HEK293T (cell line): ENCODE measurements at regions not wholly inside any gene's neighbourhood (a gene's known extent, or its start where the extent isn't known, plus 50 kb on each side); places are given as distances from the start of the nearest gene placed in this dataset.

Experiments
- ARNT ChIP-seq: fragments of 450-650 bp; IDR thresholded peaks from 2 replicates; pipeline ENCODE4 v1.6.1; 2017; ENCODE audit warnings: mild to moderate bottlenecking
- CTBP1 ChIP-seq: fragments of 450-650 bp; IDR thresholded peaks from 2 replicates; pipeline ENCODE4 v1.6.1; 2016; ENCODE audit warnings: borderline replicate concordance
- FOXA1 ChIP-seq: fragments of 450-650 bp; IDR thresholded peaks from 2 replicates; pipeline ENCODE4 v1.6.1; 2016; ENCODE audit warnings: mild to moderate bottlenecking
- FOXK2 ChIP-seq: fragments of 450-650 bp; IDR thresholded peaks from 2 replicates; pipeline ENCODE4 v1.6.1; 2016; ENCODE audit warnings: mild to moderate bottlenecking
- FOXM1 ChIP-seq: fragments of 450-650 bp; IDR thresholded peaks from 2 replicates; pipeline ENCODE4 v1.6.1; 2017; ENCODE audit warnings: mild to moderate bottlenecking, borderline replicate concordance
- HDGF ChIP-seq: fragments of 450-650 bp; IDR thresholded peaks from 2 replicates; pipeline ENCODE4 v1.6.1; 2017; ENCODE audit warnings: antibody characterized with exemption, borderline replicate concordance
- L3MBTL2 ChIP-seq: fragments of 450-650 bp; conservative IDR thresholded peaks from 2 replicates; pipeline ENCODE4 v1.6.1; 2016; ENCODE audit warnings: mild to moderate bottlenecking
- LEF1 ChIP-seq: fragments of 450-650 bp; IDR thresholded peaks from 2 replicates; pipeline ENCODE4 v1.6.1; 2017; ENCODE audit warnings: mild to moderate bottlenecking, borderline replicate concordance
- NFRKB ChIP-seq: fragments of 450-650 bp; IDR thresholded peaks from 2 replicates; pipeline ENCODE4 v1.6.1; 2016; ENCODE audit warnings: mild to moderate bottlenecking, moderate library complexity
- PKNOX1 ChIP-seq: fragments of 450-650 bp; IDR thresholded peaks from 2 replicates; pipeline ENCODE4 v1.6.1; 2016
- SP1 ChIP-seq: fragments of 450-650 bp; IDR thresholded peaks from 2 replicates; pipeline ENCODE4 v1.6.1; 2017
- SUZ12 ChIP-seq: fragments of 450-650 bp; IDR thresholded peaks from 2 replicates; pipeline ENCODE4 v1.6.1; 2016; ENCODE audit warnings: mild to moderate bottlenecking
- TARDBP ChIP-seq: fragments of 450-650 bp; IDR thresholded peaks from 2 replicates; pipeline ENCODE4 v1.6.1; 2016
- ZNF384 ChIP-seq: fragments of 450-650 bp; IDR thresholded peaks from 2 replicates; pipeline ENCODE4 v1.6.1; 2016

DNA sequence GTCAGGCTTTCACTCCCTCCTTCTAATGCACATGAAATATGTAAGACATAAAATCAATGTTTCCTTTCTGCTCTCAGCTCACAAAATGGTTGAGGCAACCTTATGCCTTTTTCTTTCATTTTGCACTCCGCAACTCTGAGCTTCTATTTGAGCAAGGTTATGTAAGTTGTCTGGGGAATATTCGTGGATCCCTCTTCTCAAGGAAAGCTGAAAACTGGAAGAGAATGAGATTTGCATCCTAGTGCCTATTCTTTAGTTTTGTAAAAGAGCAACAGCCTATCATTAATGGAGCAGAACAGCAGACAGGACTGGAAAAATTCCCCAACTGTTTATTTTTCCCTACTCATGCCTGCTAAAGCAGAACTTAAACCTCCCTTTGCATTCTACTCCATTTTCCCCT lies 141.7 kb downstream of the FAM76B start:
- TF ChIP-seq ZNF384 (no peak), SP1 (no peak), ARNT (no peak), FOXM1 (no peak), HDGF (no peak), LEF1 (no peak), PKNOX1 (no peak), FOXA1 (no peak), L3MBTL2 (no peak), TARDBP (no peak), SUZ12 (no peak), FOXK2 (no peak), CTBP1 (no peak), NFRKB (no peak)
